CD4-positive, alpha-beta T cell (primary cell): ENCODE measurements at regions not wholly inside any gene's neighbourhood (a gene's known extent, or its start where the extent isn't known, plus 50 kb on each side); places are given as distances from the start of the nearest gene placed in this dataset.

Source experiments
- ATAC-seq: fragments of 200-7000 bp; cut with Tn5 transposase; one replicate; pipeline ENCODE4 v1.10.0; 2022; ENCODE audit warnings: mild to moderate bottlenecking; ENCODE audit not compliant: poor library complexity
- CTCF ChIA-PET: fragments of 350-600 bp; sonication (Branson Sonifier 250); formaldehyde crosslinking; loops from one replicate; lab custom pipeline; 2021; ENCODE audit warnings: antibody characterized with exemption, inconsistent platforms; lab: Charles Lee
- POLR2A ChIA-PET: fragments of 350-600 bp; sonication (Branson Sonifier 250); formaldehyde crosslinking; loops from one replicate; lab custom pipeline; 2021; ENCODE audit warnings: antibody characterized with exemption, inconsistent platforms; lab: Charles Lee
- DNase-seq, 14 experiments: peaks; one replicate each; pipeline ENCODE4 v3.0.0-alpha.2; 2013 to 2020; ENCODE audit warnings: mixed read lengths in 2 of 14
- H3K27ac ChIP-seq, 2 donors: one replicate each; pipeline versions ENCODE4 v1.5.1 to v1.7.0; 2013; ENCODE audit warnings: low read length in 2 of 2, low read depth in 1 of 2, mild to moderate bottlenecking in 1 of 2
- H3K27me3 ChIP-seq, 2 experiments: 1 replicate in 1 of 2; 2 replicates in 1 of 2; pipeline versions ENCODE4 v1.6.1 to v1.7.0; 2013; ENCODE audit warnings: low read length in 2 of 2, control low read depth in 1 of 2, mild to moderate bottlenecking in 1 of 2, moderate library complexity in 1 of 2; ENCODE audit not compliant: insufficient read depth in 2 of 2, control insufficient read depth in 1 of 2
- H3K36me3 ChIP-seq: one replicate; pipeline ENCODE4 v1.6.1; 2013; ENCODE audit warnings: low read length, control low read depth; ENCODE audit not compliant: insufficient read depth
- H3K4me1 ChIP-seq: one replicate; pipeline ENCODE4 v1.6.1; 2013; ENCODE audit warnings: low read length, control low read depth; ENCODE audit not compliant: insufficient read depth
- H3K4me3 ChIP-seq: one replicate; pipeline ENCODE4 v1.5.1; 2013; ENCODE audit warnings: mild to moderate bottlenecking, low read length, moderate library complexity
- H3K9me3 ChIP-seq, 2 experiments: 1 replicate in 1 of 2; 2 replicates in 1 of 2; pipeline versions ENCODE4 v1.6.1 to v1.7.0; 2013; ENCODE audit warnings: low read length in 2 of 2, mild to moderate bottlenecking in 2 of 2, control low read depth in 1 of 2, moderate library complexity in 1 of 2; ENCODE audit not compliant: control insufficient read depth in 1 of 2, insufficient read depth in 1 of 2
- H3K27ac Mint-ChIP-seq: one replicate; pipeline ENCODE4 v1.8.0; 2020; ENCODE audit warnings: mixed read lengths
- H3K27me3 Mint-ChIP-seq: one replicate; pipeline ENCODE4 v1.8.0; 2021; ENCODE audit warnings: mixed read lengths
- H3K36me3 Mint-ChIP-seq: one replicate; pipeline ENCODE4 v1.8.0; 2021; ENCODE audit warnings: low read depth, mixed read lengths
- H3K4me1 Mint-ChIP-seq: one replicate; pipeline ENCODE4 v1.8.0; 2021; ENCODE audit warnings: low read depth, mixed read lengths
- H3K4me3 Mint-ChIP-seq: one replicate; pipeline ENCODE4 v1.8.0; 2020; ENCODE audit warnings: mild to moderate bottlenecking, mixed read lengths
- H3K9me3 Mint-ChIP-seq: one replicate; pipeline ENCODE4 v1.8.0; 2020; ENCODE audit warnings: mixed read lengths
- intact Hi-C, 2 experiments: fragments of 100-400 bp; cut with DNase I in 1 of 2; cut with micrococcal nuclease in 1 of 2; formaldehyde crosslinking; loops; one replicate each; pipeline versions ENCODE4 v1.15.1 to v1.9.0; 2023 to 2025; cut with DNase I, micrococcal nuclease
- TF ChIP-seq, protein P1 (sequence below): fragments of 200-600 bp; IDR thresholded peaks from one replicate; pipeline ENCODE4 v1.8.0; 2022; ENCODE audit warnings: antibody characterized with exemption, mild to moderate bottlenecking

DNA sequence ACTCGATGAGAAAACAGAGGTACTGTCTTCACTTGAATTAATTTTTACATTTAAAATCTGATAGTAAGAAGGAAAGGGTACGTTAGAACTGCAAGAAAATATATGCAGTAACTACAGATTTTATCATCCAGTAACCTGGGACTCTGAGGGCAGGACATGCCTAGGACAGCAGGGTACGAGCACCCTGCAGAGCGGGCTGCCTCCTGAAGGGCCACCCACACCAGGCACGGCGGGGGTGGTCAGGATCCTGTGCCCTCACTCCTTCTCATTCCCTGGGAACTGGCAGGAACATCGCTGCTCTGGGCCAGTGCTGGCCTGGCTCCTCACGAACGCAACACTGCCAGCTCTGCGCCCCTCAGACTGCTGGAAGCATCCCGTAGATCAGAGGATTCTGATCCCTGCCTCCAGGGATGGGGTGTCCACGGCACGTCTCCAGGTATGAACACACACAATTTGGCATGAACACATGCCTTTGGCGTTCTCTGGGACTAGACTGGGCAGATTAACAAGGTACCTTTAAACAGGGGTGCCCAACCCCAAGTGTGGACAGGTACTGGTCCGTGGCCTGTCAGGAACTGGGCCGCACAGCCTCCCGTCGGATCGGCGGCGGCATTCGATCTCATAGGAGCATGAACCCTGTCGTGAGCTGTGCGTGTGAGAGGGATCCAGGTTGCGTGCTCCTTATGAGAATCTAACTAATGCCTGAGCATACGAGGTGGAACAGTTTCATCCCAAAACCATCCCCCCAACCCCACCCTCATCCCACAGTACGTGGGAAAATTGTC, 99.3 kb upstream of the FAM20C start:
- Mint-ChIP-seq H3K4me3 (no peak overlapping the region), H3K36me3 (no peaks in the 10 kb centered on the region), H3K27me3 (no peaks in the 10 kb centered on the region), H3K9me3 (no peaks in the 10 kb centered on the region), H3K4me1 (peaks cover 5% of the 10 kb centered on the region), H3K27ac (no peak overlapping the region)
- CTCF ChIA-PET, result no interaction called here
- Histone ChIP-seq H3K27ac (no peak overlapping the region), H3K36me3 (no peaks in the 10 kb centered on the region), H3K4me3 (no peak overlapping the region), H3K9me3 (peaks cover 2 to 4% of the 10 kb centered on the region in 2 experiments), H3K4me1 (peaks cover 4% of the 10 kb centered on the region), H3K27me3 (peaks cover 0 to 3% of the 10 kb centered on the region in 2 experiments)
- TF ChIP-seq, protein P1, sequence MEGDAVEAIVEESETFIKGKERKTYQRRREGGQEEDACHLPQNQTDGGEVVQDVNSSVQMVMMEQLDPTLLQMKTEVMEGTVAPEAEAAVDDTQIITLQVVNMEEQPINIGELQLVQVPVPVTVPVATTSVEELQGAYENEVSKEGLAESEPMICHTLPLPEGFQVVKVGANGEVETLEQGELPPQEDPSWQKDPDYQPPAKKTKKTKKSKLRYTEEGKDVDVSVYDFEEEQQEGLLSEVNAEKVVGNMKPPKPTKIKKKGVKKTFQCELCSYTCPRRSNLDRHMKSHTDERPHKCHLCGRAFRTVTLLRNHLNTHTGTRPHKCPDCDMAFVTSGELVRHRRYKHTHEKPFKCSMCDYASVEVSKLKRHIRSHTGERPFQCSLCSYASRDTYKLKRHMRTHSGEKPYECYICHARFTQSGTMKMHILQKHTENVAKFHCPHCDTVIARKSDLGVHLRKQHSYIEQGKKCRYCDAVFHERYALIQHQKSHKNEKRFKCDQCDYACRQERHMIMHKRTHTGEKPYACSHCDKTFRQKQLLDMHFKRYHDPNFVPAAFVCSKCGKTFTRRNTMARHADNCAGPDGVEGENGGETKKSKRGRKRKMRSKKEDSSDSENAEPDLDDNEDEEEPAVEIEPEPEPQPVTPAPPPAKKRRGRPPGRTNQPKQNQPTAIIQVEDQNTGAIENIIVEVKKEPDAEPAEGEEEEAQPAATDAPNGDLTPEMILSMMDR, result no peak
- POLR2A ChIA-PET, result no interaction called here
- DNase-seq, result no peak
- intact Hi-C loops, result no loop called here
- no peak for ATAC-seq

DNA sequence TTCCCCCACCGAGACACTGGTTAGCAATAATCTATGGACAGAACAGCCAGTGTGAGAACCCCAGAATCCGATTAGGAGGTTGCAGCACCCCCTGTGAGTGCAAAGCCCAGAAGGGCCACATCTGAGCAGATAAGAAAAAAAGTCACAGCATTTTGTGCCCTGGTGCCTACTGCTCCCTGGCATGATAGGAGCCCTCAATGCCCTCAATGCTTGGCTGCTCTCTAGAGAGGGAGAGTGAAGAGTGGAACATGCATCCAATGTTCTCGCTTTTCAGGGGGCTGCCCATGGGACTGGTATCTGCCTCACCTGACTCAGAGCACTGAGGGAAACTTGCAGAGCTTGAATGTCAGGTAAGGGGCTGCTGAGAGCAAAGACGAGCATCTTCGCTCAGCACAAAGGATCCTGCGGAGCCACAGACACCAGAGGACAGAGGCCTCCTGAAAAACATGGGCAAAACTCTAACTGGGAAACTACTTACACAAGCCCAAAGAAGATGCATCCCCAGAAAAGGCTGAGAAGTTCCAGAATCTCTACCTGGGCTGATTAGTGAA, 98.0 kb upstream of the FAM20C start:
- Histone ChIP-seq H3K9me3 (peaks cover 4 to 7% of the 10 kb centered on the region in 2 experiments), H3K36me3 (no peaks in the 10 kb centered on the region), H3K27me3 (peaks cover 0 to 3% of the 10 kb centered on the region in 2 experiments), H3K27ac (no peak overlapping the region), H3K4me1 (peaks cover 4% of the 10 kb centered on the region), H3K4me3 (no peak overlapping the region)
- no peaks in the 10 kb centered on the region for H3K36me3 Mint-ChIP-seq
- no peaks in the 10 kb centered on the region for H3K9me3 Mint-ChIP-seq
- no peak for ATAC-seq
- no peak overlapping the region for H3K4me3 Mint-ChIP-seq
- ChIA-PET POLR2A (no interaction called here), CTCF (no interaction called here)
- DNase-seq, result no peak
- H3K4me1 Mint-ChIP-seq, result peaks cover 5% of the 10 kb centered on the region
- TF ChIP-seq, protein P1, result no peak
- no peaks in the 10 kb centered on the region for H3K27me3 Mint-ChIP-seq
- no peak overlapping the region for H3K27ac Mint-ChIP-seq
- intact Hi-C loops, result no loop called here

DNA sequence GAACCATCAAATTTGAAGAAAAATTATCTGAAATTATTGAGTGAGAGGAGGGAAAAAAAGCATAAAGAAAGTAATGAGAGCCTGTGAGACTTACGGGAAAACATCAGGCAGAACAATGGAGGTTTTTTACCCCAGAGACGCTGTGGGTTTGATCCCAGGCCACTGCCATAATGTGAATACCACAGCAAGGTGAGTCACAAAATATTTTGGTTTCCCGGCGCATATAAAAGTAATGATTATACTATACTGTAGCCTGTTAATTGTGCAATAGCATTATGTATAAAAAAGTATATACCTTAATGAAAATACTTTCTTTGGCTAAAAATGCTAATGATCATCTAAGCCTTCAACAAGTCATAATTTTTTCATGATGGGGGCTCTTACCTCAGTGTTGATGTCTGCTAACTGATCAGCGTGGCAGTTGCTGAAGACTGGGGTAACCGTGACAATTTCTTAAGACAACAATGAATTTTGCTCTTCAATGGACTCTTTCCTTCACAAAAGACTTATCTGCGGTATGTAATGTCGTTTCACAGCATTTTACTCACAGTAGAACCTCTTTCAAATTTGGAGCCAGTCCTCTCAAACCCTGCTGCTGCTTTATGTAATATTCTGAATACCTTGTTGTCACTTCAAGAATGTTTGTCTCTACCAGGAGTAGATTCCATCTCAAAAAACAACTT, 97.0 kb upstream of the FAM20C start:
- no peak for DNase-seq
- Mint-ChIP-seq H3K36me3 (no peaks in the 10 kb centered on the region), H3K4me3 (no peak overlapping the region), H3K4me1 (peaks cover 5% of the 10 kb centered on the region), H3K27ac (no peak overlapping the region), H3K9me3 (no peaks in the 10 kb centered on the region), H3K27me3 (no peaks in the 10 kb centered on the region)
- Histone ChIP-seq H3K9me3 (peaks cover 4 to 7% of the 10 kb centered on the region in 2 experiments), H3K27ac (no peak overlapping the region), H3K4me1 (peaks cover 2% of the 10 kb centered on the region), H3K36me3 (no peaks in the 10 kb centered on the region), H3K27me3 (peaks cover 0 to 3% of the 10 kb centered on the region in 2 experiments), H3K4me3 (no peak overlapping the region)
- TF ChIP-seq, protein P1, result no peak
- ChIA-PET CTCF (no interaction called here), POLR2A (no interaction called here)
- no peak for ATAC-seq
- intact Hi-C loops, result no loop called here
